ENCODE measurements at regions not wholly inside any gene's neighbourhood (a gene's known extent, or its start where the extent isn't known, plus 50 kb on each side); places are given as distances from the start of the nearest gene placed in this dataset.

- TF ChIP-seq CTCF (IDR thresholded peaks at IDR 0.05): no peak
- TF ChIP-seq POLR2A (IDR thresholded peaks at IDR 0.05): no peak
- TF ChIP-seq EP300 (IDR thresholded peaks at IDR 0.05): no peak
These were observed 155.4 kb upstream of the VWC2 start for GRCh38 chr7:49618028-49618427.
